ENCODE measurements at regions not wholly inside any gene's neighbourhood (a gene's known extent, or its start where the extent isn't known, plus 50 kb on each side); places are given as distances from the start of the nearest gene placed in this dataset.

- no peak for DNase-seq
Observed at GRCh38 chr4:107243141-107243781, 207.1 kb upstream of the DKK2 start.

- no peak for DNase-seq
Observed at GRCh38 chr4:107220976-107221375, 184.9 kb upstream of the DKK2 start.

GRCh38 chr4:107219681-107220080 is 183.6 kb upstream of the DKK2 start:
- no peak for DNase-seq

GRCh38 chr4:107216379-107216778 is 180.3 kb upstream of the DKK2 start:
- DNase-seq, result no peak

GRCh38 chr4:107215222-107215621 is 179.1 kb upstream of the DKK2 start:
- no peak for DNase-seq

GRCh38 chr4:107213880-107214279 is 177.8 kb upstream of the DKK2 start:
- DNase-seq, result no peak

- no peak for DNase-seq
Observed at GRCh38 chr4:107213410-107213809, 177.3 kb upstream of the DKK2 start.

GRCh38 chr4:107212565-107212964 is 176.5 kb upstream of the DKK2 start:
- DNase-seq, result no peak

GRCh38 chr4:107210450-107211239 is 174.5 kb upstream of the DKK2 start:
- DNase-seq, result no peak

GRCh38 chr4:107203733-107204132 is 167.6 kb upstream of the DKK2 start:
- DNase-seq, result no peak

GRCh38 chr4:107202744-107203143 is 166.6 kb upstream of the DKK2 start:
- DNase-seq, result no peak

GRCh38 chr4:107197121-107197520 is 161.0 kb upstream of the DKK2 start:
- DNase-seq, result no peak

- no peak for DNase-seq
Observed at GRCh38 chr4:107196312-107196711, 160.2 kb upstream of the DKK2 start.

- DNase-seq, result no peak
Observed at GRCh38 chr4:107194005-107194404, 157.9 kb upstream of the DKK2 start.

GRCh38 chr4:107192601-107193000 is 156.5 kb upstream of the DKK2 start:
- DNase-seq, result no peak

GRCh38 chr4:107187091-107187490 is 151.0 kb upstream of the DKK2 start:
- DNase-seq, result no peak

GRCh38 chr4:107183155-107183774 is 147.2 kb upstream of the DKK2 start:
- DNase-seq, result peak in 1 of 2 donors; percentile 69

- no peak for DNase-seq
Observed at GRCh38 chr4:107182347-107182746, 146.2 kb upstream of the DKK2 start.

- no peak for DNase-seq
Observed at GRCh38 chr4:107166873-107167450, 130.8 kb upstream of the DKK2 start.

- no peak for DNase-seq
Observed at GRCh38 chr4:107166181-107166580, 130.1 kb upstream of the DKK2 start.

GRCh38 chr4:107164962-107165475 is 128.9 kb upstream of the DKK2 start:
- no peak for DNase-seq

GRCh38 chr4:107156443-107156842 is 120.3 kb upstream of the DKK2 start:
- no peak for DNase-seq

- no peak for DNase-seq
Observed at GRCh38 chr4:107155366-107155765, 119.3 kb upstream of the DKK2 start.

Data from hippocampal formation (tissue), 2 donors.